GM21360 (cell line): ENCODE measurements at regions not wholly inside any gene's neighbourhood (a gene's known extent, or its start where the extent isn't known, plus 50 kb on each side); places are given as distances from the start of the nearest gene placed in this dataset.

Experiments
- ATAC-seq: cut with Tn5 transposase; IDR thresholded peaks from one replicate; pipeline ENCODE4 v1.9.1; 2021; ENCODE audit warnings: mild to moderate bottlenecking, moderate library complexity; ENCODE audit not compliant: unreplicated experiment

- no peak for ATAC-seq
Measured at GRCh38 chr14:49527221-49527620, 59.0 kb downstream of the RPS29 start.

GRCh38 chr14:49526101-49526500, 60.1 kb downstream of the RPS29 start:
- ATAC-seq, result no peak

GRCh38 chr14:49516286-49516685, 69.9 kb downstream of the RPS29 start:
- ATAC-seq, result no peak

- ATAC-seq, result no peak
Measured at GRCh38 chr14:49512571-49512970, 73.6 kb downstream of the RPS29 start.

- ATAC-seq, result no peak
Measured at GRCh38 chr14:49512147-49512551, 74.0 kb downstream of the RPS29 start.

- no peak for ATAC-seq
Measured at GRCh38 chr14:49508124-49508523, 78.1 kb downstream of the RPS29 start.

GRCh38 chr14:49506650-49507049, 79.5 kb downstream of the RPS29 start:
- ATAC-seq, result no peak

- ATAC-seq, result no peak
Measured at GRCh38 chr14:49505041-49505766, 81.0 kb downstream of the RPS29 start.

- ATAC-seq, result peak; percentile 79
Measured at GRCh38 chr14:49497725-49498348, 88.3 kb downstream of the RPS29 start.

- ATAC-seq, result no peak
Measured at GRCh38 chr14:49497267-49497666, 88.9 kb downstream of the RPS29 start.

- no peak for ATAC-seq
Measured at GRCh38 chr14:49494836-49495235, 91.3 kb downstream of the RPS29 start.

- ATAC-seq, result no peak
Measured at GRCh38 chr14:49493557-49493956, 92.6 kb downstream of the RPS29 start.

GRCh38 chr14:49492151-49492550, 94.0 kb downstream of the RPS29 start:
- no peak for ATAC-seq

GRCh38 chr14:49489341-49489740, 96.8 kb downstream of the RPS29 start:
- ATAC-seq, result no peak

- ATAC-seq, result no peak
Measured at GRCh38 chr14:49487238-49487637, 98.9 kb downstream of the RPS29 start.

- ATAC-seq, result no peak
Measured at GRCh38 chr14:49485290-49485689, 100.9 kb downstream of the RPS29 start.

- ATAC-seq, result no peak
Measured at GRCh38 chr14:49484180-49484579, 102.0 kb downstream of the RPS29 start.

- peak; percentile 79 for ATAC-seq
Measured at GRCh38 chr14:49483268-49483667, 102.9 kb downstream of the RPS29 start.

- ATAC-seq, result no peak
Measured at GRCh38 chr14:49480979-49481498, 105.1 kb downstream of the RPS29 start.

- ATAC-seq, result no peak
Measured at GRCh38 chr14:49480053-49480760, 106.0 kb downstream of the RPS29 start.

- no peak for ATAC-seq
Measured at GRCh38 chr14:49479432-49479831, 106.7 kb downstream of the RPS29 start.

- ATAC-seq, result no peak
Measured at GRCh38 chr14:49478784-49479183, 107.4 kb downstream of the RPS29 start.
